GM12872 (cell line): ENCODE measurements at regions not wholly inside any gene's neighbourhood (a gene's known extent, or its start where the extent isn't known, plus 50 kb on each side); places are given as distances from the start of the nearest gene placed in this dataset.

Experiments used
- CTCF ChIP-seq: IDR thresholded peaks from 3 replicates; pipeline ENCODE4 v1.5.1; 2011; ENCODE audit warnings: low read depth, mild to moderate bottlenecking, low read length, moderate library complexity; ENCODE audit not compliant: insufficient read depth

DNA sequence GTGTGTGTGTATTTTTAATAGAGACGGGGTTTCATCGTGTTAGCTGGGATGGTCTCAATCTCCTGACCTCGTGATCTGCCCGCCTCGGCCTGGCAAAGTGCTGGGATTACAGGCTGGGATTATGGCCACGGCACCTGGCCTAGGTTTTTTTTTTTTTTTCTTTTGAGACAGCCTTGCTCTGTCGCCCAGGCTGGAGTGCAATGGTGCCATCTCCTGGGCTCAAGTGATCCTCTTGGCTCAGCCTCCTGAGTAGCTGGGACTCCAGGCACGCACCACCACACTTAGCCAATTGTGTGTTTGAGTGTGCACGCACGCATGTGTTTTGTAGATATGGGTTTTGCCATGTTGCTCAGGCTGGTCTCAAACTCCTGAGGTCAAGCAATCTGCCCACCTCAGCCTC, 629.8 kb downstream of the ETV1 start:
- TF ChIP-seq CTCF, result no peak

DNA sequence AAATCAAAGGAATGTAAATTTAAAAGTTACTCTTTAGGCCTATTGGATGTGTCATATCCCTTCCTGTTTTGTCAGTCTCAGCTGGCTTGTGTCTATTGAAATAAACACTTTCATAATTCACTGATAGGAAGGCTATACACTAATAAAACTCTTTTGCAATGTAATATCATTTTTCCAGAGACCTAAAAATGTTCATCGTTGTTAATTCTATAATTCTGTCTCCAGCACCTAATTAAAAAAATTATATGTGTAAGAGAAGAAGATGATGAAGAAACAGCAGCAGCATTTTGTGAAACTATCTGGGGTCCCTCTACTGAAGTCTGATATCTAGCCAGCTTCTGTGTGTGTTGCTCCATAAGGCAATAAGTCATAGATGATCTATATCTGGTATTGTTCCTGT, 602.7 kb downstream of the ETV1 start:
- TF ChIP-seq CTCF, result no peak

DNA sequence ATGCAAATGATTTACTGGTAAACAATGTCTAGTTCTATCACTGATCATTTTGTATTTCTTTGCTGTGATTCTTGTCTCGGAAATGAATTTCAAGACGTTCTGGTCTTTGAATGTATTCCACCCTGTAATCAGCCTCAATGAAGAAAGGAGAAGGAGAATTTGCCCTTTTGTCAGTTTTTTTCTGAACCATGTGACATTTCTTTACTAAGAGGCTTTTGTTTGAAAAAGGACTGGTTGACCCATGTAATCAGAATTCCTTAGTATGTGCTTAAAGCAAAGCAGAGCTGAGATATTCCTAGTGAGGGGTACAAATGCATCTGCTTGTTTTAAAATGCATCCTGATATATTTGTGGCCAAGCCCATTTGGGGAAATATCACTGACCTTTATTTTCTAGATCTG, 581.6 kb downstream of the ETV1 start:
- no peak for TF ChIP-seq CTCF

DNA sequence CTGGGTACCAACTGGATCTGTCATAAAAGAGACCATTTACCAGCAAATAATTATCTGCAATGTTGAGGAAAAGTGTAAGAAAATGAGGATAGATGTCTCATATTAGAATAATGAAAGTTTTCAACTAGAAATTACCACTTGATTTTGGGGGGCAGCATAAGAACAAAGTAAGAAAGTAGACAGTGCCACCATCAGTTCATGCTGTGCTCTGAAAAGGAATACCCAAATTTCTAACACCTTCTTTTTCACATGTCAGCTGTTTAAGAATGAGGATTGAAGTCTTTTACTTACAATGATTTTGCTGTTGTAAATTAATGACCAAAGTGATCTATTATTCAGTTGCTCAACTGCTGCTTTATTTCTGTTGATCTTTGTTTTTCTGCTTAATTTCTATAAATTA, 578.3 kb downstream of the ETV1 start:
- no peak for TF ChIP-seq CTCF

GRCh38 chr7:13411636-13412035, 577.8 kb downstream of the ETV1 start:
- TF ChIP-seq CTCF, result no peak

DNA sequence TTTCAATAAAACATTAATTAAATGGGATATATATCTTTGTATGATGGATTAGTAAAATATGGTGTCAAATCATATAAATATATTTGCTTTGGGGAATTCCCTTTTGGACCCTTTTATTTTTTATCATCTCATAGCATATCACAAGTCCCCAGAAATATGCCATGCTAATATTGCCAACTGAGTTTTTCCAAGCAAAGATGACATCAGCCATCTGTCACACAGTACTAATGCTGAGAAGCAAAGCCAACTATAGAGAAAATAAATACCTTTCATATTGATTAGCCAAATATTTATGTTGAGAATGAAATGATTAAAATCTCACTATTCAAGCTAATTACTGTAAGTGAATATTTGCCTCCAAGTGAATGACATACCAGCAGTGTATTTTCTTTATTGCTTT, 575.3 kb downstream of the ETV1 start:
- TF ChIP-seq CTCF, result no peak

GRCh38 chr7:13414661-13415107, 574.8 kb downstream of the ETV1 start:
- no peak for TF ChIP-seq CTCF

DNA sequence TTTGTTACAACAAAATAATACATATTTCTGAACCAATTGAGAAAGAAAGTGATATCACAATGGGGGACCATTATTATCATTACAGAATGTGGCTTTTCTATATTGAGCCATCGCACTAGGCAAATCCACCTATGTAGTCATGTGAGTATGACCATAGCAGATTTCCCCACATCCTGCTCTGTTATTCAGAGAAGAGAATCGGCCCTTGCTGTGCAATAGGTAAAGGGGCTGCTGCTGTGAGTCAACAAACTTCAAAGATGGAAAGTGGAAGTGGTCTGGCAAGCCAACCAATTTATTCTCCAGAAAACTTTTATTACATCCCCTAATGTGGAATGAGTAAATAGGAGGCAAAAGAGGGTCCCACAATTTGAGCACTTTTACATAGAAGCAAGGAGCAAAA, 573.4 kb downstream of the ETV1 start:
- no peak for TF ChIP-seq CTCF
